CMK (cell line): ENCODE measurements at regions not wholly inside any gene's neighbourhood (a gene's known extent, or its start where the extent isn't known, plus 50 kb on each side); places are given as distances from the start of the nearest gene placed in this dataset.

Experiments used
- DNase-seq: peaks from one replicate; pipeline ENCODE4 v3.0.0-alpha.2; 2010; ENCODE audit warnings: low read depth

GRCh38 chr18:32621034-32621433 lies 150.4 kb upstream of the GAREM1 start:
- DNase-seq, result no peak

GRCh38 chr18:32618546-32618945 lies 147.9 kb upstream of the GAREM1 start:
- DNase-seq, result no peak

- DNase-seq, result no peak
These were observed 143.1 kb upstream of the GAREM1 start for GRCh38 chr18:32613821-32614220.

GRCh38 chr18:32612651-32613050 lies 142.0 kb upstream of the GAREM1 start:
- DNase-seq, result no peak

- DNase-seq, result no peak
These were observed 139.5 kb upstream of the GAREM1 start for GRCh38 chr18:32610176-32610575.

GRCh38 chr18:32607816-32608215 lies 137.1 kb upstream of the GAREM1 start:
- no peak for DNase-seq

- no peak for DNase-seq
These were observed 127.5 kb upstream of the GAREM1 start for GRCh38 chr18:32598144-32598543.

GRCh38 chr18:32596501-32596900 lies 125.8 kb upstream of the GAREM1 start:
- no peak for DNase-seq

- DNase-seq, result no peak
These were observed 125.2 kb upstream of the GAREM1 start for GRCh38 chr18:32595832-32596231.

- no peak for DNase-seq
These were observed 117.5 kb upstream of the GAREM1 start for GRCh38 chr18:32588191-32588590.

- DNase-seq, result no peak
These were observed 112.7 kb upstream of the GAREM1 start for GRCh38 chr18:32583431-32583830.

- DNase-seq, result no peak
These were observed 111.8 kb upstream of the GAREM1 start for GRCh38 chr18:32582455-32582854.

GRCh38 chr18:32577561-32577960 lies 106.9 kb upstream of the GAREM1 start:
- no peak for DNase-seq

- DNase-seq, result no peak
These were observed 105.7 kb upstream of the GAREM1 start for GRCh38 chr18:32576296-32576916.

GRCh38 chr18:32566960-32567359 lies 96.3 kb upstream of the GAREM1 start:
- DNase-seq, result no peak

- DNase-seq, result no peak
These were observed 83.1 kb upstream of the GAREM1 start for GRCh38 chr18:32553640-32554365.

- no peak for DNase-seq
These were observed 82.5 kb upstream of the GAREM1 start for GRCh38 chr18:32553174-32553573.

- peak; percentile 15 for DNase-seq
These were observed 81.8 kb upstream of the GAREM1 start for GRCh38 chr18:32552421-32553030.

- DNase-seq, result no peak
These were observed 80.3 kb upstream of the GAREM1 start for GRCh38 chr18:32550963-32551362.

- DNase-seq, result no peak
These were observed 78.8 kb upstream of the GAREM1 start for GRCh38 chr18:32549248-32550110.

- DNase-seq, result no peak
These were observed 78.0 kb upstream of the GAREM1 start for GRCh38 chr18:32548688-32549087.

GRCh38 chr18:32545631-32546030 lies 74.9 kb upstream of the GAREM1 start:
- DNase-seq, result no peak

GRCh38 chr18:32544088-32544487 lies 73.4 kb upstream of the GAREM1 start:
- DNase-seq, result no peak
